ENCODE measurements at regions not wholly inside any gene's neighbourhood (a gene's known extent, or its start where the extent isn't known, plus 50 kb on each side); places are given as distances from the start of the nearest gene placed in this dataset.

DNA sequence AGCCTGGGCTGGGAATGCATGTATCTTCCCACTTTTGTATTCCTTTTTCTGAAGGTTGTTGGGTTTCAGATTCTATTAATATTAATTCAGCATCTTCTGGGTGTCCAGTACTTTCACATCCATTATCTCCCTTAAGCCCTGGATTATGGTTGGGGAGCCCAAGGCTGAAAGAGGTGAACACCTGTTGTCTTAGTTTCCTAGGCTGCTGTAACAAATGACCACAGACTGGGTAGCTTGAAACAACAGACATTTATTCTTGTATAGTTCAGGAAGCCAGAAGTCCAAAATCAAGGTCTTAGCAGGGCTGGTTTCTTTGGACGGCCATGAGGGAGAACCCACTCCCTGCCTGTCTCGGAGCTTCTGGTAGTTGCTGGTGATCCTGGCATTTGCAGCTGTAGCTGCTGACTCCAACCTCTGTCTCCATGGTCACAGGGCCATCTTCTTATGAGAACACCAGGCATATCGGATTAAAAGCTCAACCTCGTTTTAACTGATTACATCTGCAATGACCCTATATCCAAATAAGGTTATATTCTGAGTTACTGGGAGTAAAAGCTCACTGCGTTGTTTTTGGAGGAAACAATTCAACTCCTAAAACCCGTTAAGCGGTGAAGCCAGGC, 68.2 kb upstream of the CLMN start:
- TF ChIP-seq CTCF (IDR thresholded peaks at IDR 0.05; ENCODE audit: low read depth, low read length) (no peak), EZH2phosphoT487 (IDR thresholded peaks at IDR 0.05; ENCODE audit: low read depth) (no peak)
